GM12878 (cell line): ENCODE measurements at regions not wholly inside any gene's neighbourhood (a gene's known extent, or its start where the extent isn't known, plus 50 kb on each side); places are given as distances from the start of the nearest gene placed in this dataset.

Source experiments
- ATAC-seq: fragments of 200-7000 bp; cut with Tn5 transposase; 3 replicates; pipeline ENCODE4 v1.9.1; 2020; ENCODE audit warnings: mild to moderate bottlenecking, moderate library complexity
- BruUV-seq: library from RNA; stranded (reverse); fragments of 400-500 nt; replicated peaks from 2 replicates; lab custom pipeline; 2021; lab: Mats Ljungman, UMichigan
- CTCF ChIA-PET: fragments of 300-600 bp; sonication (Branson Sonifier 250); formaldehyde crosslinking; extraction: SDS; loops from one replicate; lab custom pipeline; 2021; ENCODE audit warnings: inconsistent platforms; lab: Yijun Ruan, JAX
- POLR2A ChIA-PET: fragments of 350-600 bp; formaldehyde crosslinking; extraction: SDS; loops from one replicate; lab custom pipeline; 2021; ENCODE audit warnings: inconsistent platforms; lab: Charles Lee
- RAD21 ChIA-PET: fragments of 300-600 bp; sonication (Branson Sonifier 250); formaldehyde crosslinking; loops from one replicate; lab custom pipeline; 2023; ENCODE audit warnings: antibody characterized with exemption; ENCODE audit not compliant: unreplicated experiment; lab: Charles Lee
- SMC1A ChIA-PET: fragments of 300-600 bp; sonication (Branson Sonifier 250); formaldehyde crosslinking; loops from one replicate; lab custom pipeline; 2023; ENCODE audit not compliant: unreplicated experiment, uncharacterized antibody; lab: Charles Lee
- DNase-seq: peaks from one replicate; pipeline ENCODE4 v3.0.0-alpha.2; 2011; ENCODE audit warnings: low read depth, low spot score
- FAIRE-seq: peaks from 3 replicates; lab custom pipeline; 2011; peaks lifted over from hg19 to GRCh38; lab: Jason Lieb, UNC
- H2AFZ ChIP-seq: 2 replicates; pipeline ENCODE4 v1.6.0; 2011; ENCODE audit warnings: low read depth, low read length, control low read depth; ENCODE audit not compliant: control insufficient read depth
- H3K27ac ChIP-seq: 2 replicates; pipeline ENCODE4 v1.5.1; 2011; ENCODE audit warnings: control low read depth; ENCODE audit not compliant: control insufficient read depth, insufficient read depth
- H3K27me3 ChIP-seq, 2 experiments: replicated peaks in 1 of 2; 2 replicates each; pipeline versions ENCODE4 v1.6.0 to v1.6.1; 2011; ENCODE audit warnings: low read length in 1 of 2; ENCODE audit not compliant: control insufficient read depth in 2 of 2, insufficient read depth in 2 of 2
- H3K36me3 ChIP-seq, 2 experiments: 2 replicates each; pipeline ENCODE4 v1.5.1; 2011; ENCODE audit warnings: low read length in 1 of 2; ENCODE audit not compliant: control insufficient read depth in 2 of 2, insufficient read depth in 2 of 2
- H3K4me1 ChIP-seq: 2 replicates; pipeline ENCODE4 v1.6.1; 2011; ENCODE audit warnings: mild to moderate bottlenecking, low read length, moderate library complexity, mixed read lengths; ENCODE audit not compliant: control insufficient read depth, insufficient read depth
- H3K4me2 ChIP-seq: 2 replicates; pipeline ENCODE4 v1.6.0; 2011; ENCODE audit warnings: control low read depth; ENCODE audit not compliant: control insufficient read depth, insufficient read depth
- H3K4me3 ChIP-seq: fragments of 200-600 bp; sonication (generic); 2 replicates; pipeline ENCODE4 v1.5.1; 2016
- H3K79me2 ChIP-seq: 2 replicates; pipeline ENCODE4 v1.6.0; 2011; ENCODE audit warnings: low read length; ENCODE audit not compliant: control insufficient read depth, insufficient read depth
- H3K9ac ChIP-seq: 2 replicates; pipeline ENCODE4 v1.8.0; 2011; ENCODE audit warnings: low read length, control low read depth, mixed read lengths; ENCODE audit not compliant: control insufficient read depth, insufficient read depth
- H3K9me3 ChIP-seq: replicated peaks from 3 replicates; pipeline ENCODE4 v1.5.1; 2011; ENCODE audit warnings: mild to moderate bottlenecking, low read length; ENCODE audit not compliant: control insufficient read depth, insufficient read depth
- H4K20me1 ChIP-seq: 2 replicates; pipeline ENCODE4 v1.6.0; 2011; ENCODE audit not compliant: control insufficient read depth, insufficient read depth
- ASH2L ChIP-seq: fragments of 300-600, 200-600 bp; sonication (generic); IDR thresholded peaks from 2 replicates; pipeline ENCODE4 v1.6.1; 2017; ENCODE audit warnings: low read depth, mild to moderate bottlenecking, borderline replicate concordance
- BCL3 ChIP-seq: IDR thresholded peaks from 2 replicates; pipeline ENCODE4 v1.6.1; 2011; ENCODE audit warnings: borderline replicate concordance, low read depth, mild to moderate bottlenecking, moderate library complexity, low read length; ENCODE audit not compliant: insufficient read depth, poor library complexity, severe bottlenecking
- BCLAF1 ChIP-seq: fragments of 450-650 bp; IDR thresholded peaks from 2 replicates; pipeline ENCODE4 v1.6.1; 2017; ENCODE audit warnings: antibody characterized with exemption, mild to moderate bottlenecking, moderate library complexity
- BHLHE40 ChIP-seq, 2 experiments: fragments of 450-650 bp in 1 of 2; IDR thresholded peaks; 2 replicates each; pipeline ENCODE4 v1.6.1; 2011 to 2017; ENCODE audit warnings: low read depth in 2 of 2, borderline replicate concordance in 1 of 2, improper control_type of control experiment in 1 of 2, low read length in 1 of 2, mild to moderate bottlenecking in 1 of 2
- EZH2 ChIP-seq: IDR thresholded peaks from 2 replicates; pipeline ENCODE4 v1.6.1; 2012; ENCODE audit warnings: low read depth, mild to moderate bottlenecking, control low read depth, inconsistent platforms, low read length, borderline replicate concordance; ENCODE audit not compliant: control insufficient read depth
- KDM1A ChIP-seq: fragments of 200-600 bp; sonication (generic); IDR thresholded peaks from 2 replicates; pipeline ENCODE4 v1.6.1; 2016; ENCODE audit warnings: borderline replicate concordance
- MYC ChIP-seq: IDR thresholded peaks from 2 replicates; pipeline ENCODE4 v1.6.1; 2011; ENCODE audit warnings: mild to moderate bottlenecking, low read length, moderate library complexity, inconsistent platforms; ENCODE audit not compliant: insufficient read depth, insufficient replicate concordance, insufficient read length, severe bottlenecking
- POLR2AphosphoS5 ChIP-seq: IDR thresholded peaks from 2 replicates; pipeline ENCODE4 v1.6.1; 2011; ENCODE audit warnings: mild to moderate bottlenecking, low read length, inconsistent platforms
- RAD51 ChIP-seq: fragments of 450-650 bp; IDR thresholded peaks from 2 replicates; pipeline ENCODE4 v1.6.1; 2016; ENCODE audit warnings: moderate library complexity, mild to moderate bottlenecking, inconsistent platforms
- RFX5 ChIP-seq: IDR thresholded peaks from 2 replicates; pipeline ENCODE4 v1.6.1; 2011; ENCODE audit warnings: low read depth, low read length, improper control_type of control experiment
- SREBF1 ChIP-seq: IDR thresholded peaks from 2 replicates; pipeline ENCODE4 v1.6.1; 2012; ENCODE audit warnings: mild to moderate bottlenecking, low read length
- SUZ12 ChIP-seq: fragments of 200-600 bp; sonication (generic); IDR thresholded peaks from one replicate; pipeline ENCODE4 v1.6.1; 2018; ENCODE audit warnings: antibody characterized with exemption, mild to moderate bottlenecking; ENCODE audit not compliant: unreplicated experiment
- TCF12 ChIP-seq: IDR thresholded peaks from 2 replicates; pipeline ENCODE4 v1.6.1; 2011; ENCODE audit warnings: low read depth, mild to moderate bottlenecking, low read length
- YBX1 ChIP-seq: fragments of 450-650 bp; IDR thresholded peaks from 2 replicates; pipeline ENCODE4 v1.6.1; 2016; ENCODE audit warnings: antibody characterized with exemption
- ZBED1 ChIP-seq: IDR thresholded peaks from 2 replicates; pipeline ENCODE4 v1.6.1; 2016; ENCODE audit warnings: borderline replicate concordance
- ZNF24 ChIP-seq: fragments of 450-650 bp; IDR thresholded peaks from 2 replicates; pipeline ENCODE4 v1.6.1; 2017; ENCODE audit warnings: antibody characterized with exemption, mild to moderate bottlenecking
- ZNF622 ChIP-seq: fragments of 450-650 bp; IDR thresholded peaks from 2 replicates; pipeline ENCODE4 v1.6.1; 2017; ENCODE audit warnings: mild to moderate bottlenecking, inconsistent platforms
- WGBS: methylation state at CpG from one replicate; pipeline ENCODE4 v1.1.6; 2016; ENCODE audit warnings: low lambda C conversion rate; ENCODE audit not compliant: insufficient replicate concordance, insufficient coverage; ENCODE audit errors: missing lambda C conversion rate; 5-methylcytosine and 5-hydroxymethylcytosine counted together
- in situ Hi-C: fragments of 300-500 bp; cut with MboI; formaldehyde crosslinking; loops from 9 replicates; pipeline ENCODE4 v1.14.3; 2018; ENCODE audit warnings: mixed read lengths
- intact Hi-C: fragments of 100-400 bp; cut with micrococcal nuclease; formaldehyde crosslinking; loops from one replicate; pipeline ENCODE4 v1.14.2; 2022; ENCODE audit not compliant: unreplicated experiment
- TF ChIP-seq, protein P1 (sequence below): fragments of 450-650 bp; IDR thresholded peaks from 2 replicates; pipeline ENCODE4 v1.6.1; 2017; ENCODE audit warnings: low read depth, mild to moderate bottlenecking, moderate library complexity
- TF ChIP-seq, protein P2 (sequence below): IDR thresholded peaks from 2 replicates; pipeline ENCODE4 v1.6.1; 2012; ENCODE audit warnings: low read length, inconsistent platforms

DNA sequence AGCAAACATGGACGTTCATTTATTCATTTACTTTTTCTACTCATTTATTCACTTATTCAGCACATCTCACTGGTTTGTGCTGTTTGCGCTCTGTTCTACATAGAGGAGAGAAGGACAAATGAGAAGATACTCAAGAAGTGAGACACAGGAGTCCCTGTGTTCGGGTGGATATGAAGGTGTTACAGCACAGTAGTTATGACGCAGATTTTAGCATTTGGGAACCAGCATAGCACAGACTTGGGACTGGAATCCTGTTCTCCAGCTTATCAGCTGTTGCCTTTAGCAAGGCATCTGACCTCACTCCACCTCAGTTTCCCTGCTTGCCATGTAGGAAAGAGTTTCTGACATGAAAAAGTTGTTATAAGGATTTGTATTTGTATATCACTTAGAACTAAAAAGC lies 430.1 kb downstream of the MAFB start:
- no peak overlapping the region for H3K4me3 ChIP-seq
- ChIA-PET SMC1A (no interaction called here), POLR2A (no interaction called here), CTCF (no interaction called here), RAD21 (no interaction called here)
- no peaks in the 10 kb centered on the region for H3K36me3 ChIP-seq
- BruUV-seq = no TSS peak
- no peaks in the 10 kb centered on the region; a peak in 1 of 4 replicates for H3K27me3 ChIP-seq
- in situ Hi-C loops (loop anchor here (10.0 kb wide), 1 partner anchor 374 kb away; no protein-coding TSS in a partner anchor), intact Hi-C loops (no loop called here)
- no peak overlapping the region for H2AFZ ChIP-seq
- ATAC-seq (no peak), FAIRE-seq (no peak), DNase-seq (no peak)
- H3K4me2 ChIP-seq = no peak overlapping the region
- no peak overlapping the region for H3K27ac ChIP-seq
- no peaks in the 10 kb centered on the region for H3K4me1 ChIP-seq
- 37% methylated on average over 4 of the region's 4 CpGs for WGBS
- H3K79me2 ChIP-seq = no peaks in the 10 kb centered on the region
- H4K20me1 ChIP-seq = no peaks in the 10 kb centered on the region
- H3K9ac ChIP-seq = no peak overlapping the region
- H3K9me3 ChIP-seq = no peaks in the 10 kb centered on the region
- TF ChIP-seq ZNF622 (no peak), POLR2AphosphoS5 (no peak), EZH2 (no peak), ASH2L (no peak), RFX5 (no peak), SUZ12 (no peak), BCL3 (no peak), BCLAF1 (no peak), ZBED1 (no peak), KDM1A (no peak), BHLHE40 (IDR thresholded peaks at IDR 0.05; ENCODE audit: borderline replicate concordance in 1 of 2, low read depth in 2 of 2, low read length in 1 of 2) (no peak), SREBF1 (no peak), RAD51 (no peak), YBX1 (no peak), MYC (no peak), TCF12 (no peak), ZNF24 (no peak)
- TF ChIP-seq, protein P1, sequence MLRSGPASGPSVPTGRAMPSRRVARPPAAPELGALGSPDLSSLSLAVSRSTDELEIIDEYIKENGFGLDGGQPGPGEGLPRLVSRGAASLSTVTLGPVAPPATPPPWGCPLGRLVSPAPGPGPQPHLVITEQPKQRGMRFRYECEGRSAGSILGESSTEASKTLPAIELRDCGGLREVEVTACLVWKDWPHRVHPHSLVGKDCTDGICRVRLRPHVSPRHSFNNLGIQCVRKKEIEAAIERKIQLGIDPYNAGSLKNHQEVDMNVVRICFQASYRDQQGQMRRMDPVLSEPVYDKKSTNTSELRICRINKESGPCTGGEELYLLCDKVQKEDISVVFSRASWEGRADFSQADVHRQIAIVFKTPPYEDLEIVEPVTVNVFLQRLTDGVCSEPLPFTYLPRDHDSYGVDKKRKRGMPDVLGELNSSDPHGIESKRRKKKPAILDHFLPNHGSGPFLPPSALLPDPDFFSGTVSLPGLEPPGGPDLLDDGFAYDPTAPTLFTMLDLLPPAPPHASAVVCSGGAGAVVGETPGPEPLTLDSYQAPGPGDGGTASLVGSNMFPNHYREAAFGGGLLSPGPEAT = no peak
- TF ChIP-seq, protein P2, sequence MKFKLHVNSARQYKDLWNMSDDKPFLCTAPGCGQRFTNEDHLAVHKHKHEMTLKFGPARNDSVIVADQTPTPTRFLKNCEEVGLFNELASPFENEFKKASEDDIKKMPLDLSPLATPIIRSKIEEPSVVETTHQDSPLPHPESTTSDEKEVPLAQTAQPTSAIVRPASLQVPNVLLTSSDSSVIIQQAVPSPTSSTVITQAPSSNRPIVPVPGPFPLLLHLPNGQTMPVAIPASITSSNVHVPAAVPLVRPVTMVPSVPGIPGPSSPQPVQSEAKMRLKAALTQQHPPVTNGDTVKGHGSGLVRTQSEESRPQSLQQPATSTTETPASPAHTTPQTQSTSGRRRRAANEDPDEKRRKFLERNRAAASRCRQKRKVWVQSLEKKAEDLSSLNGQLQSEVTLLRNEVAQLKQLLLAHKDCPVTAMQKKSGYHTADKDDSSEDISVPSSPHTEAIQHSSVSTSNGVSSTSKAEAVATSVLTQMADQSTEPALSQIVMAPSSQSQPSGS = no peak
